IMR-90 (cell line): ENCODE measurements at regions not wholly inside any gene's neighbourhood (a gene's known extent, or its start where the extent isn't known, plus 50 kb on each side); places are given as distances from the start of the nearest gene placed in this dataset.

Experiments
- ATAC-seq: fragments of 200-7000 bp; cut with Tn5 transposase; 2 replicates; pipeline ENCODE4 v1.9.1; 2020; ENCODE audit warnings: low read depth, mild to moderate bottlenecking, moderate library complexity
- BruUV-seq: library from RNA; stranded (reverse); fragments of 400-500 nt; replicated peaks from 2 replicates; lab custom pipeline; 2021; lab: Mats Ljungman, UMichigan
- CTCF ChIA-PET: fragments of 300-600 bp; formaldehyde crosslinking; extraction: SDS; loops from one replicate; lab custom pipeline; 2021; ENCODE audit warnings: antibody characterized with exemption; lab: Yijun Ruan, JAX
- POLR2A ChIA-PET: fragments of 300-600 bp; sonication (Branson Sonifier 250); formaldehyde crosslinking; loops from one replicate; lab custom pipeline; 2022; ENCODE audit warnings: antibody characterized with exemption; ENCODE audit not compliant: unreplicated experiment; lab: Charles Lee
- DNase-seq: peaks from one replicate; pipeline ENCODE4 v3.0.0; 2013
- H2AFZ ChIP-seq: replicated peaks from 2 replicates; pipeline ENCODE3; 2013; ENCODE audit warnings: low read length, mild to moderate bottlenecking; ENCODE audit not compliant: poor library complexity
- H2AK5ac ChIP-seq: 2 replicates; pipeline ENCODE4 v1.6.1; 2013; ENCODE audit warnings: low read depth, low read length, inconsistent platforms
- H2AK9ac ChIP-seq: replicated peaks from 2 replicates; pipeline ENCODE3; 2013; ENCODE audit warnings: mild to moderate bottlenecking, low read depth, low read length, moderate library complexity; ENCODE audit not compliant: poor library complexity
- H2BK120ac ChIP-seq: 2 replicates; pipeline ENCODE4 v1.6.1; 2013; ENCODE audit warnings: low read depth, low read length, inconsistent platforms
- H2BK15ac ChIP-seq: 3 replicates; pipeline ENCODE4 v1.6.1; 2013; ENCODE audit warnings: low read depth, low read length, inconsistent platforms
- H2BK20ac ChIP-seq: 2 replicates; pipeline ENCODE4 v1.6.1; 2013; ENCODE audit warnings: low read depth, mild to moderate bottlenecking, inconsistent platforms, low read length, moderate library complexity
- H2BK5ac ChIP-seq: 2 replicates; pipeline ENCODE4 v1.6.1; 2013; ENCODE audit warnings: mild to moderate bottlenecking, low read depth, low read length, inconsistent platforms; ENCODE audit not compliant: poor library complexity, severe bottlenecking
- H3K14ac ChIP-seq: replicated peaks from 2 replicates; pipeline ENCODE4 v1.6.1; 2013; ENCODE audit warnings: low read depth, low read length, inconsistent platforms
- H3K18ac ChIP-seq: 2 replicates; pipeline ENCODE4 v1.6.1; 2013; ENCODE audit warnings: low read depth, low read length, control low read depth
- H3K23ac ChIP-seq: 2 replicates; pipeline ENCODE4 v1.6.1; 2013; ENCODE audit warnings: low read depth, low read length, inconsistent platforms
- H3K27ac ChIP-seq: 2 replicates; pipeline ENCODE4 v1.5.1; 2013; ENCODE audit warnings: mild to moderate bottlenecking, control low read depth, low read length; ENCODE audit not compliant: insufficient read depth
- H3K27me3 ChIP-seq: 2 replicates; pipeline ENCODE4 v1.6.1; 2013; ENCODE audit warnings: low read length; ENCODE audit not compliant: control insufficient read depth, insufficient read depth
- H3K36me3 ChIP-seq: 2 replicates; pipeline ENCODE4 v1.6.1; 2013; ENCODE audit warnings: low read length, mixed read lengths; ENCODE audit not compliant: control insufficient read depth, insufficient read depth
- H3K4ac ChIP-seq: 2 replicates; pipeline ENCODE4 v1.6.1; 2013; ENCODE audit warnings: low read depth, low read length, inconsistent platforms
- H3K4me1 ChIP-seq: 2 replicates; pipeline ENCODE4 v1.6.1; 2013; ENCODE audit warnings: low read length, mixed read lengths; ENCODE audit not compliant: control insufficient read depth, insufficient read depth
- H3K4me2 ChIP-seq: 2 replicates; pipeline ENCODE4 v1.6.1; 2013; ENCODE audit warnings: low read depth, mild to moderate bottlenecking, control low read depth, low read length, moderate library complexity
- H3K4me3 ChIP-seq: 2 replicates; pipeline ENCODE4 v1.5.1; 2013; ENCODE audit warnings: low read depth, mild to moderate bottlenecking, control low read depth, low read length, moderate library complexity; ENCODE audit not compliant: insufficient read depth
- H3K56ac ChIP-seq: 2 replicates; pipeline ENCODE4 v1.6.1; 2013; ENCODE audit warnings: low read length, inconsistent platforms; ENCODE audit not compliant: insufficient read depth; ENCODE audit errors: extremely low read depth
- H3K79me1 ChIP-seq, 2 experiments: 2 replicates each; pipeline ENCODE4 v1.6.1; 2013; ENCODE audit warnings: low read length in 2 of 2, inconsistent platforms in 1 of 2, low read depth in 1 of 2
- H3K9ac ChIP-seq: 2 replicates; pipeline ENCODE4 v1.6.1; 2013; ENCODE audit warnings: low read depth, low read length, control low read depth
- H3K9me1 ChIP-seq: 2 replicates; pipeline ENCODE4 v1.6.1; 2013; ENCODE audit warnings: low read length, inconsistent platforms; ENCODE audit not compliant: insufficient read depth
- H3K9me3 ChIP-seq: 2 replicates; pipeline ENCODE4 v1.6.1; 2013; ENCODE audit warnings: low read length; ENCODE audit not compliant: control insufficient read depth, insufficient read depth
- H4K20me1 ChIP-seq: 2 replicates; pipeline ENCODE4 v1.6.1; 2013; ENCODE audit warnings: low read length, inconsistent platforms; ENCODE audit not compliant: insufficient read depth
- H4K5ac ChIP-seq: 2 replicates; pipeline ENCODE4 v1.6.1; 2013; ENCODE audit warnings: mild to moderate bottlenecking, low read depth, low read length, control low read depth
- H4K8ac ChIP-seq, 2 experiments: 2 replicates each; pipeline ENCODE4 v1.6.1; 2013; ENCODE audit warnings: low read depth in 2 of 2, low read length in 2 of 2, control low read depth in 1 of 2, inconsistent platforms in 1 of 2
- H4K91ac ChIP-seq: 2 replicates; pipeline ENCODE4 v1.6.1; 2013; ENCODE audit warnings: low read depth, low read length, inconsistent platforms; ENCODE audit not compliant: insufficient read depth
- BHLHE40 ChIP-seq: fragments of 150-350 bp; IDR thresholded peaks from 2 replicates; pipeline ENCODE4 v1.6.1; 2016; ENCODE audit warnings: mild to moderate bottlenecking, low read depth, low read length
- CEBPB ChIP-seq: IDR thresholded peaks from 2 replicates; pipeline ENCODE4 v1.6.1; 2012; ENCODE audit warnings: low read depth, low read length, improper control_type of control experiment
- CHD1 ChIP-seq: IDR thresholded peaks from 2 replicates; pipeline ENCODE4 v1.6.1; 2012; ENCODE audit warnings: low read depth, low read length, improper control_type of control experiment
- FOS ChIP-seq: fragments of 150-350 bp; IDR thresholded peaks from 2 replicates; pipeline ENCODE4 v1.6.1; 2016; ENCODE audit warnings: low read depth, low read length
- MAFK ChIP-seq: IDR thresholded peaks from 2 replicates; pipeline ENCODE4 v1.6.1; 2012; ENCODE audit warnings: low read depth, low read length, improper control_type of control experiment
- MAZ ChIP-seq: IDR thresholded peaks from 2 replicates; pipeline ENCODE4 v1.6.1; 2012; ENCODE audit warnings: low read depth, mild to moderate bottlenecking, low read length, improper control_type of control experiment, moderate library complexity, borderline replicate concordance
- MXI1 ChIP-seq: IDR thresholded peaks from 2 replicates; pipeline ENCODE4 v1.6.1; 2012; ENCODE audit warnings: low read depth, mild to moderate bottlenecking, low read length, moderate library complexity, borderline replicate concordance
- NFE2L2 ChIP-seq: fragments of 150-350 bp; IDR thresholded peaks from 2 replicates; pipeline ENCODE4 v1.6.1; 2016; ENCODE audit warnings: low read depth, mild to moderate bottlenecking, low read length
- POLR2A ChIP-seq: IDR thresholded peaks from 2 replicates; pipeline ENCODE4 v1.6.1; 2012; ENCODE audit warnings: mild to moderate bottlenecking, low read depth, low read length
- RAD21 ChIP-seq: IDR thresholded peaks from 2 replicates; pipeline ENCODE4 v1.6.1; 2012; ENCODE audit warnings: low read length, improper control_type of control experiment
- RCOR1 ChIP-seq: IDR thresholded peaks from 2 replicates; pipeline ENCODE4 v1.6.1; 2012; ENCODE audit warnings: mild to moderate bottlenecking, low read length, improper control_type of control experiment; ENCODE audit not compliant: insufficient replicate concordance
- RFX5 ChIP-seq: IDR thresholded peaks from 2 replicates; pipeline ENCODE4 v1.8.0; 2012; ENCODE audit warnings: low read depth, mild to moderate bottlenecking, low read length, moderate library complexity
- SMC3 ChIP-seq: fragments of 150-350 bp; IDR thresholded peaks from 2 replicates; pipeline ENCODE4 v1.6.1; 2016; ENCODE audit warnings: low read depth, mild to moderate bottlenecking, antibody characterized with exemption, low read length, moderate library complexity
- WGBS, 2 experiments: methylation state at CpG; one replicate each; pipeline versions ENCODE4 v1.1.5 to v1.1.7; 2013; ENCODE audit warnings: missing lambda C conversion rate in 2 of 2; ENCODE audit not compliant: insufficient read length in 1 of 2; ENCODE audit errors: extremely low coverage in 2 of 2; 5-methylcytosine and 5-hydroxymethylcytosine counted together
- dilution Hi-C: fragments of 300-500 bp; cut with HindIII; formaldehyde crosslinking; loops from one replicate; pipeline ENCODE4 v1.14.3; 2018; ENCODE audit warnings: low sequenced_read_pairs; ENCODE audit not compliant: unreplicated experiment
- in situ Hi-C: fragments of 300-500 bp; cut with MboI; formaldehyde crosslinking; loops from 3 replicates; pipeline ENCODE4 v1.14.3; 2019; ENCODE audit warnings: low sequenced_read_pairs, inconsistent platforms, mixed read lengths
- intact Hi-C: fragments of 100-400 bp; cut with micrococcal nuclease; formaldehyde crosslinking; loops from 2 replicates; pipeline ENCODE4 v1.10.0; 2022
- TF ChIP-seq, protein P1 (sequence below): conservative IDR thresholded peaks from 2 replicates; pipeline ENCODE4 v1.5.1; 2012; ENCODE audit warnings: mild to moderate bottlenecking, low read depth, low read length, improper control_type of control experiment
- TF ChIP-seq, protein P2 (sequence below): fragments of 150-350 bp; IDR thresholded peaks from 2 replicates; pipeline ENCODE4 v1.6.1; 2017; ENCODE audit warnings: mild to moderate bottlenecking, antibody characterized with exemption, low read length, low read depth
- TF ChIP-seq, protein P3 (sequence below): fragments of 150-350 bp; IDR thresholded peaks from 2 replicates; pipeline ENCODE4 v1.6.1; 2016; ENCODE audit warnings: low read depth, mild to moderate bottlenecking, low read length, moderate library complexity, borderline replicate concordance

DNA sequence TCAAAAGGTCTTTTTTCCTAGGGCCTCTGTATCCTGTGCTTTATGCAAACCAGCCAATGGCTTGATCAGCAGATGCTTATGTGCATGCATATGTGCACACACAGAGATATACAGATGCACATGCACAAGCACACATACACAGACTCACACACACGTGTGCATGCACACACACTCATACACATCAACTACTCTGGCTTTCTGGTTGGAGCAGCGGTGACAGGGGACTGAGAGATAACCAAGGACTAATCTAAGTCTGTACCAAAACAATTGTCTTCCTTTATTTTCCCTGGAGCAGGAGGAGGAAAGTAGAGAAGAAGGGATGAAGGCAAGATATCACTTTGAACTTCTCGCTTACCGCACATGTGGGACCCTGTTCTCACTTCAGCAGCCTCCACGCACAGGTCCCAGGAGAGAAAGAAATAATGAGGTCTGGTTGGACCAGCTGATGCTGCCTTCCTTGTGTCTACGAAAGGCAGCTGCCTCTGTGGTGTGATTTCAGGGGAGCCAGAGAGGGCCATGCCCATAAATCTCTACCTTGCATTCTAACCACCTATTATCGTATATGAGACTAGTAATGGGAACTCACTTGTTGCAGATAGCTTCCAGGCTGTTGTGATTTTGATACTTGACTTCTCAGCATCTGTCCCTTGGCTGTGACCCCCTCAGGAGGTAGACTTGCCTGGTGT is 338.0 kb downstream of the EN1 start:
- Histone ChIP-seq H4K8ac (no peak overlapping the region), H2BK5ac (no peak overlapping the region), H4K91ac (no peak overlapping the region), H4K20me1 (no peaks in the 10 kb centered on the region), H3K36me3 (no peaks in the 10 kb centered on the region), H3K4ac (no peak overlapping the region), H2BK20ac (no peak overlapping the region), H2AFZ (no peak overlapping the region), H2AK9ac (no peak overlapping the region), H3K79me1 (no peaks in the 10 kb centered on the region), H3K14ac (no peak overlapping the region), H3K18ac (no peak overlapping the region), H3K56ac (no peak overlapping the region), H2BK120ac (no peak overlapping the region), H3K23ac (no peak overlapping the region), H4K5ac (no peak overlapping the region), H3K9me3 (no peaks in the 10 kb centered on the region), H3K4me3 (no peak overlapping the region), H3K4me2 (no peak overlapping the region), H3K4me1 (no peaks in the 10 kb centered on the region), H3K27me3 (no peaks in the 10 kb centered on the region), H2AK5ac (no peak overlapping the region), H3K9ac (no peak overlapping the region), H3K27ac (no peak overlapping the region), H3K9me1 (no peaks in the 10 kb centered on the region), H2BK15ac (no peak overlapping the region)
- ATAC-seq (no peak), DNase-seq (no peak)
- WGBS, 2 experiments, result 40% methylated on average over 1 of the region's 7 CpGs; no CpG with 5 or more reads in 1 of the 2 experiments
- ChIA-PET CTCF (no interaction called here), POLR2A (no interaction called here)
- in situ Hi-C loops, result no loop called here
- TF ChIP-seq BHLHE40, result no peak
- TF ChIP-seq SMC3, result no peak
- TF ChIP-seq MAFK, result no peak
- TF ChIP-seq CHD1, result no peak
- no peak for TF ChIP-seq RAD21
- no peak for TF ChIP-seq NFE2L2
- no peak for TF ChIP-seq FOS
- no peak for TF ChIP-seq POLR2A
- TF ChIP-seq RFX5, result no peak
- TF ChIP-seq MAZ, result no peak
- TF ChIP-seq, protein P1, sequence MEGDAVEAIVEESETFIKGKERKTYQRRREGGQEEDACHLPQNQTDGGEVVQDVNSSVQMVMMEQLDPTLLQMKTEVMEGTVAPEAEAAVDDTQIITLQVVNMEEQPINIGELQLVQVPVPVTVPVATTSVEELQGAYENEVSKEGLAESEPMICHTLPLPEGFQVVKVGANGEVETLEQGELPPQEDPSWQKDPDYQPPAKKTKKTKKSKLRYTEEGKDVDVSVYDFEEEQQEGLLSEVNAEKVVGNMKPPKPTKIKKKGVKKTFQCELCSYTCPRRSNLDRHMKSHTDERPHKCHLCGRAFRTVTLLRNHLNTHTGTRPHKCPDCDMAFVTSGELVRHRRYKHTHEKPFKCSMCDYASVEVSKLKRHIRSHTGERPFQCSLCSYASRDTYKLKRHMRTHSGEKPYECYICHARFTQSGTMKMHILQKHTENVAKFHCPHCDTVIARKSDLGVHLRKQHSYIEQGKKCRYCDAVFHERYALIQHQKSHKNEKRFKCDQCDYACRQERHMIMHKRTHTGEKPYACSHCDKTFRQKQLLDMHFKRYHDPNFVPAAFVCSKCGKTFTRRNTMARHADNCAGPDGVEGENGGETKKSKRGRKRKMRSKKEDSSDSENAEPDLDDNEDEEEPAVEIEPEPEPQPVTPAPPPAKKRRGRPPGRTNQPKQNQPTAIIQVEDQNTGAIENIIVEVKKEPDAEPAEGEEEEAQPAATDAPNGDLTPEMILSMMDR, result no peak
- TF ChIP-seq RCOR1, result no peak
- TF ChIP-seq, protein P2, sequence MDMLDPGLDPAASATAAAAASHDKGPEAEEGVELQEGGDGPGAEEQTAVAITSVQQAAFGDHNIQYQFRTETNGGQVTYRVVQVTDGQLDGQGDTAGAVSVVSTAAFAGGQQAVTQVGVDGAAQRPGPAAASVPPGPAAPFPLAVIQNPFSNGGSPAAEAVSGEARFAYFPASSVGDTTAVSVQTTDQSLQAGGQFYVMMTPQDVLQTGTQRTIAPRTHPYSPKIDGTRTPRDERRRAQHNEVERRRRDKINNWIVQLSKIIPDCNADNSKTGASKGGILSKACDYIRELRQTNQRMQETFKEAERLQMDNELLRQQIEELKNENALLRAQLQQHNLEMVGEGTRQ, result no peak
- no peak for TF ChIP-seq CEBPB
- TF ChIP-seq, protein P3, sequence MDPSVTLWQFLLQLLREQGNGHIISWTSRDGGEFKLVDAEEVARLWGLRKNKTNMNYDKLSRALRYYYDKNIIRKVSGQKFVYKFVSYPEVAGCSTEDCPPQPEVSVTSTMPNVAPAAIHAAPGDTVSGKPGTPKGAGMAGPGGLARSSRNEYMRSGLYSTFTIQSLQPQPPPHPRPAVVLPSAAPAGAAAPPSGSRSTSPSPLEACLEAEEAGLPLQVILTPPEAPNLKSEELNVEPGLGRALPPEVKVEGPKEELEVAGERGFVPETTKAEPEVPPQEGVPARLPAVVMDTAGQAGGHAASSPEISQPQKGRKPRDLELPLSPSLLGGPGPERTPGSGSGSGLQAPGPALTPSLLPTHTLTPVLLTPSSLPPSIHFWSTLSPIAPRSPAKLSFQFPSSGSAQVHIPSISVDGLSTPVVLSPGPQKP, result no peak
- no peak for TF ChIP-seq MXI1
- BruUV-seq, result no TSS peak
- intact Hi-C loops, result no loop called here
- dilution Hi-C loops, result no loop called here
